ENCODE measurements at regions not wholly inside any gene's neighbourhood (a gene's known extent, or its start where the extent isn't known, plus 50 kb on each side); places are given as distances from the start of the nearest gene placed in this dataset.

DNA sequence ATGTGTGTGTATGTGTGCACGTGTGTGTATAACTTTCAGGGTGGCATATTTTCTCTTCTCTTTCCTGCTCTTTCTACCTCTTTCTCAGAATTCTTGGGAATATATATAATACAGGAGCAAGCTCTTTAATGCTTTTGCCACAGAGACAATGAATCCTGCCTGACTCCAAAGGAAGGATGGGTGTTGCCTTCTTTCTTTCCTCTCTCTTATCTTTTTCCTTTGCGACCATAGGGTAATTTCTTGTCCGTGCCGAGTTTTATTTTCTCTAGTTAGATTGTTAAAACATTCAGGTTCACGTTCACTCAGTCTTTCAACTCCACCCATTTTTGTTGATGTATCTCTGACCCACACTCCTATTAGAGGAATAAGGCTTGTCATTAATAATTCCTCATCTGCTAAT is 129.0 kb upstream of the C1orf21 start:
- Histone ChIP-seq H3K9ac (ENCODE audit: insufficient read depth, low read depth, low read length) (no peak overlapping the region), H3K27me3 (ENCODE audit: control insufficient read depth in 1 of 2, insufficient read depth in 2 of 2, low read length in 2 of 2) (no peaks in the 10 kb centered on the region; a peak in 1 of 5 replicates), H3K79me2 (ENCODE audit: insufficient read depth, low read length) (no peaks in the 10 kb centered on the region), H3K4me3 (replicated peaks in 1 of 3; ENCODE audit: insufficient read depth in 1 of 3, low read depth in 2 of 3, low read length in 3 of 3) (no peak overlapping the region), H2AFZ (ENCODE audit: low read length) (no peak overlapping the region), H3K4me1 (ENCODE audit: insufficient read depth, low read length) (no peaks in the 10 kb centered on the region), H3K36me3 (replicated peaks in 1 of 2; ENCODE audit: control insufficient read depth in 1 of 2, insufficient read depth in 2 of 2, low read length in 2 of 2) (no peaks in the 10 kb centered on the region), H3K4me2 (ENCODE audit: low read depth, low read length) (no peak overlapping the region), H3K27ac (ENCODE audit: extremely low read length, insufficient read depth, low read length) (no peak overlapping the region), H4K20me1 (ENCODE audit: insufficient read depth, low read length) (no peaks in the 10 kb centered on the region), H3K9me3 (ENCODE audit: low read length) (no peaks in the 10 kb centered on the region)
- TF ChIP-seq, protein P1, sequence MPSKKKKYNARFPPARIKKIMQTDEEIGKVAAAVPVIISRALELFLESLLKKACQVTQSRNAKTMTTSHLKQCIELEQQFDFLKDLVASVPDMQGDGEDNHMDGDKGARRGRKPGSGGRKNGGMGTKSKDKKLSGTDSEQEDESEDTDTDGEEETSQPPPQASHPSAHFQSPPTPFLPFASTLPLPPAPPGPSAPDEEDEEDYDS (CRISPR knock-in tag; IDR thresholded peaks at IDR 0.05) = no peak
- TF ChIP-seq FIP1L1 (IDR thresholded peaks at IDR 0.05; ENCODE audit: borderline replicate concordance, insufficient read depth, low read depth, low read length) (no peak), ZNF781 (CRISPR knock-in tag; IDR thresholded peaks at IDR 0.05; ENCODE audit: borderline replicate concordance, not compliant biosample characterization) (no peak), RELA (CRISPR knock-in tag; IDR thresholded peaks at IDR 0.05) (no peak), NBN (conservative IDR thresholded peaks at IDR 0.05) (no peak), POGZ (CRISPR knock-in tag; IDR thresholded peaks at IDR 0.05) (no peak), CREB1 (IDR thresholded peaks at IDR 0.05) (no peak), CREB1 (CRISPR knock-in tag; IDR thresholded peaks at IDR 0.05) (no peak), ATF7-NPFF (CRISPR knock-in tag; IDR thresholded peaks at IDR 0.05; ENCODE audit: low read depth) (no peak), ZNF761 (CRISPR knock-in tag; conservative IDR thresholded peaks at IDR 0.05) (no peak), FOXO1 (CRISPR knock-in tag; IDR thresholded peaks at IDR 0.05) (no peak)
- TF ChIP-seq, protein P2, sequence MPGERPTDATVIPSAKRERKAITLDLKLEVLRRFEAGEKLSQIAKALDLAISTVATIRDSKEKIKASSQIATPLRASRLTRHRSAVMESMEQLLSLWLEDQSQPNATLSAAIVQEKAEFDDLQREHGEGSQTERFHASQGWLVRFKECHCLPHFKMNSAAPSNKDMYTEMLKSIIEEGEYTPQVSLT (CRISPR knock-in tag; IDR thresholded peaks at IDR 0.05; ENCODE audit: borderline replicate concordance, low read depth) = no peak
- TF ChIP-seq, protein P3, sequence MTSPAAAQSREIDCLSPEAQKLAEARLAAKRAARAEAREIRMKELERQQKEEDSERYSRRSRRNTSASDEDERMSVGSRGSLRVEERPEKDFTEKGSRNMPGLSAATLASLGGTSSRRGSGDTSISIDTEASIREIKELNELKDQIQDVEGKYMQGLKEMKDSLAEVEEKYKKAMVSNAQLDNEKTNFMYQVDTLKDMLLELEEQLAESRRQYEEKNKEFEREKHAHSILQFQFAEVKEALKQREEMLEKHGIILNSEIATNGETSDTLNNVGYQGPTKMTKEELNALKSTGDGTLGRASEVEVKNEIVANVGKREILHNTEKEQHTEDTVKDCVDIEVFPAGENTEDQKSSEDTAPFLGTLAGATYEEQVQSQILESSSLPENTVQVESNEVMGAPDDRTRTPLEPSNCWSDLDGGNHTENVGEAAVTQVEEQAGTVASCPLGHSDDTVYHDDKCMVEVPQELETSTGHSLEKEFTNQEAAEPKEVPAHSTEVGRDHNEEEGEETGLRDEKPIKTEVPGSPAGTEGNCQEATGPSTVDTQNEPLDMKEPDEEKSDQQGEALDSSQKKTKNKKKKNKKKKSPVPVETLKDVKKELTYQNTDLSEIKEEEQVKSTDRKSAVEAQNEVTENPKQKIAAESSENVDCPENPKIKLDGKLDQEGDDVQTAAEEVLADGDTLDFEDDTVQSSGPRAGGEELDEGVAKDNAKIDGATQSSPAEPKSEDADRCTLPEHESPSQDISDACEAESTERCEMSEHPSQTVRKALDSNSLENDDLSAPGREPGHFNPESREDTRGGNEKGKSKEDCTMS (CRISPR knock-in tag; conservative IDR thresholded peaks at IDR 0.05) = no peak
- 1% methylated on average over 5 of the region's 5 CpGs for WGBS (ENCODE audit: low lambda C conversion rate)
- in situ Hi-C loops (cut with HindIII; ENCODE audit: extremely low pct_ligation_motif_present, low pct_unique_long_range_greater_than_20kb) (no loop called here), intact Hi-C loops (cut with micrococcal nuclease; ENCODE audit: unreplicated experiment) (no loop called here)
- DNase-seq (ENCODE audit: low spot score) (no peak), ATAC-seq (no peak), FAIRE-seq (no peak)
- ChIA-PET CTCF (ENCODE audit: low intra/inter-chr PET ratio, low total read pairs) (no interaction called here), POLR2A (no interaction called here)
- no TSS peak for BruUV-seq (replicated peaks)
